ENCODE measurements at regions not wholly inside any gene's neighbourhood (a gene's known extent, or its start where the extent isn't known, plus 50 kb on each side); places are given as distances from the start of the nearest gene placed in this dataset.

GRCh38 chr2:208977582-208977981, 446.3 kb upstream of the MAP2 start:
- TF ChIP-seq POLR2A (IDR thresholded peaks at IDR 0.05) (no peak), CTCF (IDR thresholded peaks at IDR 0.05) (no peak)
